HG02588 (cell line): ENCODE measurements at regions not wholly inside any gene's neighbourhood (a gene's known extent, or its start where the extent isn't known, plus 50 kb on each side); places are given as distances from the start of the nearest gene placed in this dataset.
"Not testable (repeated sequence)": the region's sequence is repeated elsewhere in the genome, so short reads cannot be mapped to it uniquely, and the experiment has no call there.

Experiments
- ATAC-seq: cut with Tn5 transposase; IDR thresholded peaks from one replicate; pipeline ENCODE4 v1.9.1; 2021; ENCODE audit warnings: mild to moderate bottlenecking, moderate library complexity; ENCODE audit not compliant: unreplicated experiment

DNA sequence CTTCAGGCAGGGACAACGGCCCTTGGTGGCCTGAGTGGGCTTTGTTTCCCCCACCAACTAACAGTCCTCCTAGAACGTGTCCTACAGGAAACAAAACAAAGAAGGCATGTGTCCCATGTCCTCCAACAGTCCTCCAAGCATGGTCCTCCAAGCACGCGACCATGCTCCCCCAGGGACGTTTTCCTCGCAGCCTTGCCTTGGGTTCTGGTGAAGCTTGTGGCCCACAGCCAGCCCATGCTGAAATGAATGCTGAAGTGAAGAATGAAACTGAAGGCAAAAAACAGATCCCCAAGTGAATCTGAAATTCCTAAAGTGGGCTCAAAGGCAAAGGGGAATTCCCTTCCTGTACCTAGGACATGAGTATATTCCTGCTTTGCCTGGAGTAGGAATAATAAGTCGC is 176.6 kb downstream of the JCAD start:
- ATAC-seq, result no peak

DNA sequence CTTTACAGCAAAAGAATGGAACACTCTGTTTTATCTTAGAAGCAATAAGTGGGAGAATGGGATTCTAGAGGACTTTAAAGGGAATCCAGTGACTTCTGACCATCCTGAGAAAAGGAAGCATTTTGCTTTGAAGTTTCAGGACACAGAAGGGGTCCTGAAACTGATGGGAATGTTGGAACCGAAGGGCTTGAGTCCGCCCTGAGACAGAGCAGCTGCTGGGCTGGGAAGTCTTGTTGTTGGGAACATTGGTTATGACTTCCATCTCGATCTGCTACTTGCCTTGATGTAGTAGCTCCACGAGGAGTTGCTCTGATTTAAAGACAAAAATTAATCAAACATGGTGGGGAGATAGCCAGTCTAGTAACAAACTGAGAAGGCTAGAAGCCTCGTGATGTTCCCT is 177.6 kb downstream of the JCAD start:
- ATAC-seq, result no peak

DNA sequence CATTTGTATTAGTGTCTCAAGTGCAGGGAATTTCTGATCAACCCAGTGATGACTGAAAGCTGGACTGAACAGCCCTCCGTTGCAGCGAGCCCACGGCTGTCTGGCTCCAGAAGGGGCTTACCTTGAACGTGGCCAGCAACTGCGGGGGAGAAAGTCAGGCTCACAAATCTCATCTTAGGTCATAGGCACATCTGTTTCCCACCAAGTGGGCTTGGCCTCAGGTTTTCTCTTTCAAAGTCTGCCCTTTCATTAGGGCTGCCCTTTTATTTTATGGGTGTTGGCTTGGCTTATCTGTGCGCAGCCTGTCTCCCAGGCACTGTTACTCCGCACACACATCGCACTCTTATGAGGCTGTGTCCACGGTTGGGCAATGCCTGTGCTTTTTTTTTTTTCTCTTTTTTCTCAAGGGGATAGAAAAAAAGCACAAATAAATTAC is 178.0 kb downstream of the JCAD start:
- ATAC-seq, result no peak

DNA sequence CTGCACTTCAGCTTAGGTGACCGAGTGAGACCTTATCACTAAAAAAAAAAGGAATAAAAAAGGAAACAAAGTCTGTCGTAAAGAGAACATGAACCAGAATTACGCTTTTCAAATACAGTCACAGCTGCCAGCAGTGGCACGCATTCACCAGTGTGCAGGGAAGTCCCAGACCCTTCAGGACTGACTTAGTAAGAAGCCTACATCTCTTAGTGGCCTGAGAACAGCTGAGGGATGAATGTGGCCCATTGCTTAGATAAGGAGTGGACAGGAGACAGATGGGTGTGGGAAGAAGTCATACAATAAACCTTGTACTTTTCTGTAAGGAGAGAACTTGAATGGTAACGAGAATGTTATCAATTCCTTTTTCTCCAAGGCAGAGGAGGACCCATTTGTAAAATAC is 178.5 kb downstream of the JCAD start:
- ATAC-seq, result no peak

DNA sequence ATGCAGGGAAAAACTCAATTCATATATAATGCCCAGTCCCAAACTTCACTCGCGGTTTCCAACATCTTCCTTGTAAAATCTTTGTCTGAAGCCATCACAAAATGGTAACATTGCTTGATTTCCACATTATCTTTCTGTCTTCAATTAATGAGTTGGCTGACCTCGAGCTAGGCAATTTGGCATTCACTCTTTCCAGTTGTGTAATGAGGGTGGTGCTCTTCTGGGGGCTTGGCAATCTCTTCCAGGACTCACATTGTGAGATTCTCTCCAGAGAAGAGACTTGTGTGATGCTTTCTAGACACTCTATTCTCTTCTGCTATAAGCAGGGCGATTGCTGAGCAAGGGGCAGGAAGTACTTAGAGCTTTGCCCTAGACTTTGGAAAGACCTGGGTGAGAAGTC is 179.5 kb downstream of the JCAD start:
- ATAC-seq, result no peak

DNA sequence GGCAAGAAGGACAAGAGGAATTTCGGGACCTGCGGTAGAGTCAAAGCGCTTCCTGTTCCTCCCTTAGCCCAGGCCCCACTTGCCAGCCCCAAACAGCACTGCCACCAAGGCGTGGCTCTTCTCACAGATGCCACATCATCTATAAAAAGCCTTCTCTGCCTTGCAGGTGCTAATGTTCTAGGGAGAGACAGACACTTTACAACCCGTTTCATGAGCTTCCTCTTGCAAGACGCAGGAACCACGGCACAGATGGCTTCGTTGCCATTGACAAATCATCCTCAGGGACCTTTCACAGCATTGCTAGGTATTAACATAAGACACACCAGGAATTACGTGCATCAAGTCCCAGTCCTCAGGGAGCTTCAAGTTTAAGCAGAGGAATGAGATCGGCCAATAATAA is 180.9 kb downstream of the JCAD start:
- ATAC-seq, result no peak

DNA sequence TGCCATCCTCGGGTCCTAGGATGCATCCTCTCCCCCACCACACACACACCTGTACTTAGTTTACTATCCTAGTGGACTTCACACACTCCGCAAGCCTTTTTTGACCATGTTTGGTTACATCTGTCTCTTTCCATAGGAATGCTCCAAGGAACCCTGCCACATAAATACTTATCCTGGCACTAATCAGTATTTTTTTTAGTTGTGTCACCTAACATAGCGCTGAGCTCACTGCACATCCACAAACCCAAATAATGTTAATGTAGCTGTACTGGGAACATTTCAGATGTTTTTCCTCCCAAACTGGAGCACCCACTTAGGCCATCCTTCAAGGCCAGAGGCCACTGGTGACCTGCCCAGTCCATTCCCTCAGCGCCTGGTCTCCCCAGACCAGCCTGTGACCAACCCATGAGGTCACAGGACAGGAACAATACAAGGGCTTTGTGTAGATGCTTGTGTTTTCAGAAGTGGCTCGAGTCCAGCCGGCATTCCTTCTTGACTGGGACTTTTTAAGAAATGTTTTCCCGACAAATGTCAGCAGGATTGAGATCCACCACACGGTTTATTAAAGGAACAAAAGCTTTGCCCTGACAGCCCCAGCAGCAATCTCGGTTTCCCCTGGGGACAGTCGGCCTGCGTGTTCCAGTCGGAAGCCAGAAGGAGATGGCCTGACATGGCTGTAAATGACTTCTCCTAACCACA is 181.4 kb downstream of the JCAD start:
- ATAC-seq, result no peak

DNA sequence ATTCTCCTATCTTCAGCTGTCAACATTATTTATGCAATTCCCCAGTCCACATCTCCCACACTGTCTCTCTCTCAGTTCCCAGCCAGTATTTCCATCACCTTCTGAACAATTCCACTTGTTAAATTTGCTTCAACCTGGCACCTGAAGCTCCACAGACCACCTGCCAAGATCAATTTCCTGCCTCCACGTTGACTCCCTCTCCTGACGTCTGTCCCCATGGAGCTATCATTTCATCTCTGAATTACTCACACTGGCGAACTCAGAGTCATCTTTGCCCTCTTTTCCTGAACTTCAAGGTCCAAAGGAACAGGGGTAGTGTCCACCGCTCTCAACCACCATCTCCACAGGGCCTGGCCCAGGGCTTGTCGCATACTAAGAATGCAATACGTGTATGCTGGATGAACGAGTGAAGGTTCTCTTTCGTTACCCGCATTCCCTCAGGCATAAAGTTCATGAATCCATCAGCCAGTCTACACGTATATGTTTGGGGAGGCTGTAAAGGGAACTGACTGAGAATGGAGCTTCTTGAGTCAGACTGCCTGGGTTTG is 183.3 kb downstream of the JCAD start:
- no peak for ATAC-seq

DNA sequence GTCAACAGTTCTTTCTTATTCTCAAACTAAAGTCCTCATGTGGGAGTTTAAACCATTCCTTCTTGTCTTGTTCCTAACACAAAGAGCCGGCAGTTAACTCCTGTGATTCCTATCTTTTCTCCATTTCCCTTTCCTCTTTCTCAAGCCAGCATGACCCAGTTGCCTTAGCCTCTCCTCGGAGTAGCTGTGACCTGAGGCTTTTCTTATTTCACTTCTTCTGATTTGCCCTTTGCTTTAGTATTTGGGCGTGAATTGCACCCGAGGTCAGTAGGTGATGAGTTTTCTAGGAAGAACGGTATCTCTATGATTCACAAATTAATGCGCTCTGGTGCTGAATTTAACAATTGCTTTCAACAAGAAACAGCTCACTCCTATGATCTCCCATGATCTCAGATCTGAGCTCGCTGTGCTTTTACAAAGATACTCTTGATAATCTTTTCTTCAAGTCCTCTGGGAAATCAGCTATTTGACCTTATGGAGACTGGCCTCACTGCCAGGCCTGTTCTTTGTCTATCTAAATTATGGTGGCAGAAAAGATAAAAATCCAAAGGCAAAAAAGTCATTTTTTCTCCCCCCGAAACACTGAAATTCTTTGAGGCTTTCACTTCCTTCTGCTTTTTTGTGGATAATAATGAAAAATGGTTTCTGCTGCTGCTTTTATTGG is 184.6 kb downstream of the JCAD start:
- ATAC-seq, result no peak

DNA sequence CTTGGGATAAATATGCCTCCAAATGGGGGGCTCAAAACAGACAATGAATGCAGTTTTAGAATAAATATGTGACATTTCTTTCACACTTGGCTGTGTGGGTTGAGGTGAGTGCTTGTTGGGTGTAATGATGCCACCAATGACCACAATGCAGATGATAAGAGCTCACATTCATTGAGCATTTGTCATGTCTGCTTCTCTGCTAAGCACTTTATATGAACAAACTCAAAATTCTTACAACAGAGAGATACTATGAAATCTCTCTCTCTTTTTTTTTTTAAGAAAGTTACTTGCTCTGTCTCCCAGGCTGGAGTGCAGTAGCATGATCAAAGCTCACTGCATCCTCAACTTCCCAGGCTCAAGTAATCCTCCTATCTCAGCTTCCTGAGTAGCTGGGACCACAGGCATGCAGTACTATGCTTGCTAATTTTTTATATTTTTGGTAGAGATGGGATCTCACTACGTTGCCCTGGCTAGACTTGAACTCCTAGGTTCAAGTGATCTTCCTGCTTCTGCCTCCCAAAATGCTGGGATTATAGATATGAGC is 185.4 kb downstream of the JCAD start:
- ATAC-seq, result no peak

DNA sequence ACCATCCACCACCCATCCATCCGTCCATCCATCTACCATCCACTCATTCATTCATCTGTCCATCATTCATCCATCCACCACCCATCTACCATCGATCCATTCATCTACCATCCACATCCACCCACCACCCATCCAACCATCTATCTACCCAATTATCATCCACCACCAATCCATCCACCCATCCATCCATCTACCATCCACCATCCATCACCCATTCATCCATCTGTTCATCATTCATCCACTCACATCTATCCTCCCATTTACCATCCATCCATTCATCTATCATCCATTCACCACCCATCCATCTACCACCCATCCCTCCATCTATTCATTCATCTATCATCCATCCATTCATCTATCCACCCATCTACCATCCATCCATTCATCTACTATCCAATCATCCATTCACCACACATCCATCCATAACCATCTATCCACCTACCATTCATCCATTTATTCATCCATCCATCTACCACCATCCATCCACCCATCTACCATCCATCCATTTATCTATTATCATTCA is 188.8 kb downstream of the JCAD start:
- no peak for ATAC-seq

DNA sequence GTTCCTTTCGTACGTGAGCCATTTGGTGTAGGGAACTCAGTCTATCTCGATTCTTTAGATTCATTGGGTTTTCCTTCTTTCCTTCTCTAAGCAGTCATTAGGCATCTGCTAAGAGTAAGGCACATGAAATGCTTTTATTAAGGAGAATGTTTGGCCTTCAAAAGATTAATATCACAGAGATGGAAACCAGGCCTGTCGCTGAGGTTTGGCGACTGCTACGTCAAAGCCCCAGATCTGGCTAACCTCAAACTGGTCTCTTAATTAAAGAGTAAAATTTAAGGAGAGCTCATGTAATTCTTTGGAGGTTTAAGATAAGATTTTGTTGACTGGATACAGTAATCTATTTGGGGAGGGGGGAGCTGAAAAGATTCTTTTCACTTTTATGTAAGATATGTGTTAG is 189.8 kb downstream of the JCAD start:
- ATAC-seq, result no peak

DNA sequence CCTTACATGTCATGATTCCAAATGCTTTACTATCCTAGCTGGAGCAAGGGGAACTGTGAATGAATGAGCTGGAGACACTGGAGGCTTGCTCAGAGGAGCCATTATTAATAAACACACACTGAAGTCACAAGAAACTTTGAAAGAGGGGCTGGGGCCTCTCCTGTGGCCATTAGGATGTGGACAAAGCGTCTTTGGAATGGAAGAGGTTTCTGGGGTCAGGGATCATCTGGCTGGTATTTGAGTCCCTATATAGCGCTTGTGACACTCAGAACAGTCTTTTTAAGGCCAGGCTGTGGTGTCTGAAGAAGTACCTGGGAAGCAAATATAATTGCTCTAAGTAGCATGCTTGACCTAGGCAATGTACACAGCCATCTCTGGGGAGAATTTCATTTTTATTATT is 193.0 kb downstream of the JCAD start:
- no peak for ATAC-seq

DNA sequence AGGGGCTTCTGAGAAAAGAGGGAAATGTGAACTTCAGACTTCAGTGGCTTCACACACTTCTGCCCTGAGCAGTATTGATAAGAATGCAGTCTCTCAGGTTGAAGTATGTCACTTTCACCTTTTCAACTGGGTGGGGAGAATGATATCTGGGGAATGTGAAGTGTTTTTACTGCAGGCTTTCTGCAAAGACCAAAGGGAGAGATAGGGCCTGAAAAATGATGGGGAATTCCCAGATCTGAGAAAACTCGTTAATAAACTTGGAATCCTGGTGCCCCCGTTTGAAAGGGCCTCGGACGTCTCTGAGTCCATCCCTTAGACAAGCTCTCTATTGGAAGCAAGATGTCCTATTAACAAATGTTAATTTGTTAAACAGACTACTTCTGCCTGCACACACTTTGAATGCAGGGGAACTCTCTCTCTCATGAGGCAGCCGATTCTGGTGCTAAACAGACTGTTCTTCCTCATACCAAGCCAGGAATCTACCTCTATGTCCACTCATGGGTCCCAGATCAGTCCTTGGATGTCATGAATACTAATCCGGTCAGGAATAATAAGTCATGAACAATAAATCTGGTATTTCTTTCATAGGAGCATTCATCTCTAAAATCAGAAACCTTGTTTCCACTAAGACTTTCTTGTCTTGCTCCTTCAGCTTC is 193.6 kb downstream of the JCAD start:
- ATAC-seq, result no peak

DNA sequence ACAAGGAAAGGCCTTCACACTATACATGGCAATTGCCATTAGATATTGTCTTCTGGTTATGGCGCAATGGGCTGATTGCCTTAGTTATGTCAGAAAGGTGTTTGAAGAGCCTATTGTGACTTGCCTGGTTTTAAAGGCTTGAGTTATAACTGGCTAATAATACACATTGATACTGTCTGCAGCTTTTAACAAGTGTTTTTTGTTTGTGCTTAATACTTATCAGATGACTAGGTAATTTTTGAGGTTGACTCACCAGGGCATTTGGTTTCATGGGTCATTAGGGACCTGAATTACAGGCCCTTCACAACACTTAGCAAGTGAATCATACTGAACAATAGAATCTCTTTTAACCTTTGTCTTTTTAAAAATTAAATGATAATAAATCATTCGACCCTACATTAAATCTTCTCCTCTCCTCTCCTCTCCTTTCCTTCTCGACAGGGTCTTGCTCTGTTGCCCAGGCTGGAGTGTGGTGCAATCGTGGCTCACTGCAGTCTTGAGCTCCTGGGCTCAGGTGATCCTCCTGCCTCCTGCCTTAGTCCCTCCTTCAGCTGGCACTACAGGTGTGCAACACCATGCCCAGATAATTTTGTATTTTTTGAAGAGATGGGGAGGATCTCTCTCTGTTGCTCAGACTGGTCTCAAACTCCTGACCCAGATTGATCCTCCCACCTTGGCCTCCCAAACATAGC is 196.3 kb downstream of the JCAD start:
- no peak for ATAC-seq

DNA sequence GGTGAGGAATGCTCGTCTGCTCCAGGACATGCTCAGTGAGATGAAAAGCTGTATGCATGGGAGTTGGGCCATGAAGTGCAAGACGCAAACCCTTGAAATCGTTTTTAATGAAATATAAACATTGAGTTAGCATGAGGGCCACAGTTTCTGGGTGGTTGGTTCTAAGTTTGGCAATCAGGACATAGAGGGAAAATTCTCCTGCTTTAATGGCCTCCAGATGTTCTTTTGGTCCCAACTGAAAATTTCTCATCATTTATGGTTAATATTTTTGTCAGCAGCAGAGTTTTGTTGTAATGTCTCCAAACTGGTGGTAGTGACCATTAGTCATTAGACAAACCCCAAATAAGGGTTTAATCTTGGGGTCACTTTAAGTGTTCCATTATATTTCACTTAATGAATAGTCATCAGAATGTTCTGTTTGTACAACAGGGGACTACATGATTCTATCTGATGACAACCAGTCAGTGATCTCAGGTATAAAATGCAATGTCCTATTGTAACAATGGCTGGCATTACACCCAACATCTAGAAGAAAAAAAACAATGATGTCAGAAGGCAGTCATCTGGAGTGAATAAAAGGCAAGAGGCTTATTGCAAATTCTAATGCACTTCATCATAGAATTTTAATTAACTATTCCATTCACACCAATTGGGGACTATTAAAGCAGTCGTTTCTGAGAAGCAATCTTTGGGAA is 197.4 kb downstream of the JCAD start:
- no peak for ATAC-seq

DNA sequence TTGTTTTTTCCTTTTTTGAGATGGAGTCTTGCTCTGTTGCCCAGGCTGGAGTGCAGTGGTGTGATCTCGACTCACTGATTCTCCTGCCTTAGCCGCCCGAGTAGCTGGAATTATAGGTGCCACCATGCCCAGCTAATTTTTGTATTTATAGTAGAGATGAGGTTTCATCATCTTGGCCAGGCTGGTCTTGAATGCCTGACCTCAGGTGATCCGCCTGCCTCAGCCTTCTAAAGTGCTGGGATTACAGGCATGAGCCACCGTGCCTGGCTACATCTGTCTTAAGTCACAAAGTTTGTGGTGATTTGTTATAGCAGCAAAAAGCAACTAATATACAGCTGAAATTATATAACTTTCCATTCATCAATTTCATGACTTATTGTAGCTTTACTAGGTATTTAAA is 198.2 kb downstream of the JCAD start:
- ATAC-seq, result not testable (repeated sequence)

DNA sequence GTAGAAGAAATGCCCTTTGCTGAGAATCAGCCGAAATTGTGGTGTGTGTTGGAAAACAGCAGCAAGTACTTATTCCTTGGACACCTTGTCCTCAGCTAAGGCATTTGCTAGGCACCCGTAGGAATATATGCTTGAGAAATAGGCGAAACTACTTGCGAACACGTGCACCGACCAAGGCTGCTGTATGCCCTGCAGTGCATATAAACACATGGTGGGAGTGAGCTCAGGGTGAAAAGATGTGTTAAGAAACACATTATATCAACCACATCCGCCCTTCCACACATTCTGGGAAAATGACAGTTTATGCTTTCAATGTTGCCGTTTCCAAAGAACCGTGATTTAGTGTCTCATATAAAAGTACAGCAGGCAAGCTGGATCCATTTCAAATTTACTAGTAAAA is 199.2 kb downstream of the JCAD start:
- ATAC-seq, result no peak

DNA sequence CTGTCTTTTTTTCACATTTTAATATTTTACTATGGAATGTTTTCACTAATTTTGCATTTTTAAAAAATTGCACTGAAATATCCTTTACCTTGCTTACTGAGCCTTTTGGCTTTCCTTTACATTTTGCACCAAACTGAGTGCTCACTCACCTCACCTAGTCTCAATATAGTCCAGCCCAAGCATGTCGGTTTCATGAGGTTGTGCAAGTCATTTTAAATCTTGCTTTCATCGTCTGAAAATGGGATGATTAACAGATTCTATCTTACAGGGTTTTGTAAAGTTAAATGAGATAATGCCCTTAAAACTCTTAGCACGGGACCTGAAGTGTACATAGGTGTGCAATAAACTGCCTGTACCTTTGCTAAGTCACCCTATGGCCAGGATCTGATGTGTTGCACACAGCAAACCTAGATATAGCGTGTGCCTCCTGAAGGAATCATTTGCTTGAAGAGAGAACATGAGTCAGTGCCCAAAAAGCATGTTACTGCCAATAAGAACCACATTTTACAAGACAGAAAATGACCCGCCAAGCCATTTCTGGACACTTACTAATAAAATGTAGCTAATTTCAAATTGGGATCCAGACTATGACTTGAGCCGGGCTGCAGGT is 199.8 kb downstream of the JCAD start:
- ATAC-seq, result no peak

DNA sequence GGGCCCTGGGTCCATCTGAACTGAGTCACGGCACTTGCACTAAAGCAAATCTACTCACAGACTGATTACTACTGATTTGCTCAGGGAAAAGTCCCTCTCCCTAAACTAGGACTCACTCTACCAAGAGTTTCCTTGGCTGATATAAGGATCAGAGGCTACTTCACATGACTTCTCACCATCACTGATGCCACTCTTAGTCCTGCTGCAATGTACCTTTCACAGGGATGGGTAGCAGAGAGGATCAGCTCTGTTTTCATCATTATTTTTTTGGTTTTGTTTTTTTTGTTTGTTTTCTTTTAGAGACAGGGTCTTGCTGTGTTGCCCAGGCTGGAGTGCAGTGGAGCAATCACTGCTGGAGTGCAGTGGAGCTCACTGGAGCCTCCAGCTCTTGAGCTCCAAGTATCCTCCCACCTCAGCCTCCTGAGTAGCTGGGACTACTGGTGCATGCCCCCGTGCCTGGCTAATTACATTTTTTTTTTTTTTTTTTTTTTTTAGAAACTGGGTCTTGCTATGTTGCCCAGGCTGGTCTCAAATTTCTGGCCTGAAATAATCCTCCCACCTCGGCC is 200.6 kb downstream of the JCAD start:
- ATAC-seq, result no peak
